Keratinocyte (primary cell): ENCODE measurements at regions not wholly inside any gene's neighbourhood (a gene's known extent, or its start where the extent isn't known, plus 50 kb on each side); places are given as distances from the start of the nearest gene placed in this dataset.

Experiments
- EZH2 ChIP-seq: IDR thresholded peaks from one replicate; pipeline ENCODE4 v1.6.1; 2012; ENCODE audit warnings: inconsistent platforms, mild to moderate bottlenecking, low read length, moderate library complexity
- TF ChIP-seq, protein P1 (sequence below), 3 experiments: IDR thresholded peaks in 1 of 3; conservative IDR thresholded peaks in 1 of 3; optimal IDR thresholded peaks in 1 of 3; 2 replicates in 2 of 3; 3 replicates in 1 of 3; pipeline versions ENCODE3 to v1.5.1; 2011; ENCODE audit warnings: low read length in 3 of 3, mild to moderate bottlenecking in 3 of 3, moderate library complexity in 2 of 3, control low read depth in 1 of 3, inconsistent platforms in 1 of 3; ENCODE audit not compliant: insufficient read depth in 2 of 3; ENCODE audit errors: extremely low read depth in 1 of 3

- TF ChIP-seq, protein P1, sequence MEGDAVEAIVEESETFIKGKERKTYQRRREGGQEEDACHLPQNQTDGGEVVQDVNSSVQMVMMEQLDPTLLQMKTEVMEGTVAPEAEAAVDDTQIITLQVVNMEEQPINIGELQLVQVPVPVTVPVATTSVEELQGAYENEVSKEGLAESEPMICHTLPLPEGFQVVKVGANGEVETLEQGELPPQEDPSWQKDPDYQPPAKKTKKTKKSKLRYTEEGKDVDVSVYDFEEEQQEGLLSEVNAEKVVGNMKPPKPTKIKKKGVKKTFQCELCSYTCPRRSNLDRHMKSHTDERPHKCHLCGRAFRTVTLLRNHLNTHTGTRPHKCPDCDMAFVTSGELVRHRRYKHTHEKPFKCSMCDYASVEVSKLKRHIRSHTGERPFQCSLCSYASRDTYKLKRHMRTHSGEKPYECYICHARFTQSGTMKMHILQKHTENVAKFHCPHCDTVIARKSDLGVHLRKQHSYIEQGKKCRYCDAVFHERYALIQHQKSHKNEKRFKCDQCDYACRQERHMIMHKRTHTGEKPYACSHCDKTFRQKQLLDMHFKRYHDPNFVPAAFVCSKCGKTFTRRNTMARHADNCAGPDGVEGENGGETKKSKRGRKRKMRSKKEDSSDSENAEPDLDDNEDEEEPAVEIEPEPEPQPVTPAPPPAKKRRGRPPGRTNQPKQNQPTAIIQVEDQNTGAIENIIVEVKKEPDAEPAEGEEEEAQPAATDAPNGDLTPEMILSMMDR (optimal IDR thresholded peaks at IDR 0.05 in 1 of 3, IDR thresholded peaks at IDR 0.05 in 1 of 3, conservative IDR thresholded peaks at IDR 0.05 in 1 of 3; ENCODE audit: extremely low read depth in 1 of 3, insufficient read depth in 2 of 3, low read length in 3 of 3): no peak
- TF ChIP-seq EZH2: no peak
Observed at GRCh38 chr1:203570805-203571204, 55.8 kb upstream of the ATP2B4 start.
